ENCODE measurements at regions not wholly inside any gene's neighbourhood (a gene's known extent, or its start where the extent isn't known, plus 50 kb on each side); places are given as distances from the start of the nearest gene placed in this dataset.

DNA sequence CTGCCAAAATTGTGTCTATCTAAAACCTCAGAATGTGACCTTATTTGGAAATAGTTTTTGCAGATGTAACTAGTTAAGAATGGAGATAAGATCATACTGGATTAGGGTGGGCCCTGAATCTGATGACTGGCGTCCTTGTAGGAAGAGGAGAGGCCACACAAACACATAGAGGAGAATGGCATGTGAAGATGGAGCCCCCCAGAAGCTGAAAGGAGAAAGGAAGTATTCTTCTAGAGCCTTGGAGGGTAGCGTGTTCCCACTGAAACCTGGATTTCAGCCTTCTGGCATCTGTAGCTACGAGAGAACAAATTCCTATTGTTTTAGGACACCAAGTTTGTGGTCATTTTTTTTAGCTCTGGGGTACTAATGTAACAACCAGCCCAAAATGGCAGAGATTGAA lies 423.0 kb upstream of the TPM1 start:
- Mint-ChIP-seq H3K36me3 (no peaks in the 10 kb centered on the region), H3K4me1 (ENCODE audit: low read depth) (no peaks in the 10 kb centered on the region), H3K27me3 (no peaks in the 10 kb centered on the region)

DNA sequence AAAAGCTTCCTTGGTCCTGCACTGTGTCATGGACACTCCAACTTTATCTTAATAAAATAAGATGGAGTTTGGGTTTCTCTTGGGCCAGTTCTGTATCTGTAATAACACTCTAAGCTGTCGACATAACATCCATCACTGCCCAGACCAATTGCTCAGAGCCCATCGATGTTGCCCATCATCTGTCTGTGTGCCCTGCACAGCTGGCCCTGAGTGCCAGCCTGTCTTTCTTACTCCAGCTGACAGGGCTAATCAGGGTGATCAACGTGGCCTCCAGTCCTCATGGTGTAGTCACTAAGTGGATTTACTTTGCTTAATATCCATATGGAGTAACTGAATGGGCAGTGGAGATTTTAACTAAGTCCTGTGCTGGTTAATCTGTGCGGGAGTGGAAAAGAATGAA lies 419.8 kb upstream of the TPM1 start:
- Mint-ChIP-seq H3K9me3 (ENCODE audit: low read depth) (no peaks in the 10 kb centered on the region), H3K4me3 (no peak overlapping the region), H3K4me1 (ENCODE audit: low read depth) (peaks cover 4% of the 10 kb centered on the region), H3K36me3 (no peaks in the 10 kb centered on the region), H3K27me3 (no peaks in the 10 kb centered on the region), H3K27ac (no peak overlapping the region)

More for the DNA sequence above, 423.0 kb upstream of the TPM1 start:
- H3K27ac Mint-ChIP-seq = no peak overlapping the region
- H3K4me3 Mint-ChIP-seq = no peak overlapping the region
- no peaks in the 10 kb centered on the region for H3K9me3 Mint-ChIP-seq (ENCODE audit: low read depth)

DNA sequence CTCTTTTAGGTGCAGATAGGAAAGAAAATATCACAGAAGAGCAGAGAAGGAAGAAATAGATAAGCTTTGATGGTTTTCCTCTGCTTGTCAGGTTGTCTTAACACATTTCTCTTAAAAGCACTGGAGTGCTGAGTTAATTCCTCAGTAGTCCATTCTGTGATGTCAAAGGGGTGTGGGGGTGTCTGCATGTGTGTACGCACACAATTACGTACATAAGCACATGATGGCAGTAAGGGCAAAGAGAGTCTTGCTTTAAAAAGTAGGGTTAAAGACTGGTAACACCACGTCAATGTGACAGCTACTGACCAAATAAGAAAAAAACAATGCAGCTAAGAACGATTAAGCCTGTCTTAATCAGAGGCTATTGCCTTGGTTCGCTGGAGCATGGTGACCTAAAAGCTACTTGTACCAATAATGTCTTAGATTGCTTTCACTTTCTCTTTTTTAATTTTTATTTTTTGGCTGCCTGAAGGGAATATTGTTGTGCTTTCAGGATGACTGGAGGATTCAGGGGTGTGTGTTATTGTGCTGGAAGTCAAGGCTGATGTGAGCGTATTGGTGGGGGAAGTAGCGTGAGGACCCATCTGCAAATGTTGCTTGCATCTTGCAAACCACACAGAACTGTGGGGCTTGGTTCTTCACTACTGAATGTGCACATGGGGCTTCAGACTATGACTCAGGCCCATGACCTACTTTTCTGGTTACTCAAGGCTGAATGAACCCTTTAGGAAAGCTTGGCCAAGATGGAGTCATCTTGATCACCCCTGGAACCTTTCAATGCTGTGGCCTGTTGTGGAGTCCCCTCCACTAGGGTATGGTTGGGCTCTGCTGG lies 417.8 kb upstream of the TPM1 start:
- H3K27ac Mint-ChIP-seq = no peak overlapping the region
- H3K9me3 Mint-ChIP-seq (ENCODE audit: low read depth) = no peaks in the 10 kb centered on the region
- peaks cover 3% of the 10 kb centered on the region for H3K27me3 Mint-ChIP-seq
- H3K4me1 Mint-ChIP-seq (ENCODE audit: low read depth) = peaks cover 4% of the 10 kb centered on the region
- no peak overlapping the region for H3K4me3 Mint-ChIP-seq
- no peaks in the 10 kb centered on the region for H3K36me3 Mint-ChIP-seq

DNA sequence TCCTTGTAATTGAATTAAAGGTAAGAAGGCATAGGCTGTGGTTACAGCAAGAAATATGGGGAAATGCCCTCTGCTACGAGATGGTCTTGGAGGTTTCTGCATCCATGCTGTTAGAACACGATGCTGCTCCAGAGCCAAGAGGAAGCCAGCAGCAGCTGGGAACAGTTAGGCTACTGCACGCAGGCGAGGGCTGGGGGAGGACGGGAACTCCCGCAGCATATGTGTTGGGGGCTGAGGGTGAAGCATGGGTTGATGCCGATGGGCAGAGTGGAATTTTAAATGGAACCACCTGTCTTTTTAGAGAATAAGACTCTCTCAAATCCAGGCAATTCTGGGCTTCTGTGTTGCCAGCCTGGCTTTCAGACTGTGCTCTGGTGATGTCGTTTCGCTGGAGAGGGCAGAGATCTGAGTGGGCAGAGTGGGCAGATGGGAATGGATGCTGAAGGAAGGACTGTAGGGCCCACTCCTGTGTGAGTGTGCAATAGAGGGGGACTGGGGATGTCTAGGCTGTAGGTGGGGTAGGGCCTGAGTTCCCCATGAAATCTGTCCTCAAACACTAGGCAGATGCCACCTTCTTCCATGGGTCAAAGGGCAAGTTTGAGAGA lies 417.0 kb upstream of the TPM1 start:
- Mint-ChIP-seq H3K27me3 (peaks cover 4% of the 10 kb centered on the region), H3K9me3 (ENCODE audit: low read depth) (no peaks in the 10 kb centered on the region), H3K27ac (no peak overlapping the region), H3K36me3 (no peaks in the 10 kb centered on the region), H3K4me1 (ENCODE audit: low read depth) (peaks cover 4% of the 10 kb centered on the region), H3K4me3 (no peak overlapping the region)

DNA sequence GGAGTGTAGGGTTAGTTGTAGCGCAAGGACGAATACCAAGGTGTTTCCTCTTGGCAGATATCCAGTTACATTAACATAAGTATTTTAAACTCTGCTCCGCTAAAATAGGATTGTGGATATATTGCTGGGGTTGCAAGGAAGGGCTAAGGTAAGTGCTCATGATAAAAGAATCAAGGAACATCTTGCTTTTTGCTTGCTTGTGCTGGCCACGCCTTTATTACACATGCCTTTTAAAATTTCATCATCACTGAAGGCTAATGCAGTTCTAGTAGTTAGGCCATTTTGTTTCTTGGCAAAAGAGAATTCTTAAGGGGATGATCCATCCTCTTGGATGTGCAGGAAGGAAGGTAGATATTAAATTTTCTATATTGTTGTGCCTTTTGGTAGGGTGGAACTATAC lies 415.6 kb upstream of the TPM1 start:
- Mint-ChIP-seq H3K27ac (no peak overlapping the region), H3K27me3 (peaks cover 6% of the 10 kb centered on the region), H3K4me1 (ENCODE audit: low read depth) (peaks cover 4% of the 10 kb centered on the region), H3K4me3 (no peak overlapping the region), H3K9me3 (ENCODE audit: low read depth) (no peaks in the 10 kb centered on the region), H3K36me3 (no peaks in the 10 kb centered on the region)

DNA sequence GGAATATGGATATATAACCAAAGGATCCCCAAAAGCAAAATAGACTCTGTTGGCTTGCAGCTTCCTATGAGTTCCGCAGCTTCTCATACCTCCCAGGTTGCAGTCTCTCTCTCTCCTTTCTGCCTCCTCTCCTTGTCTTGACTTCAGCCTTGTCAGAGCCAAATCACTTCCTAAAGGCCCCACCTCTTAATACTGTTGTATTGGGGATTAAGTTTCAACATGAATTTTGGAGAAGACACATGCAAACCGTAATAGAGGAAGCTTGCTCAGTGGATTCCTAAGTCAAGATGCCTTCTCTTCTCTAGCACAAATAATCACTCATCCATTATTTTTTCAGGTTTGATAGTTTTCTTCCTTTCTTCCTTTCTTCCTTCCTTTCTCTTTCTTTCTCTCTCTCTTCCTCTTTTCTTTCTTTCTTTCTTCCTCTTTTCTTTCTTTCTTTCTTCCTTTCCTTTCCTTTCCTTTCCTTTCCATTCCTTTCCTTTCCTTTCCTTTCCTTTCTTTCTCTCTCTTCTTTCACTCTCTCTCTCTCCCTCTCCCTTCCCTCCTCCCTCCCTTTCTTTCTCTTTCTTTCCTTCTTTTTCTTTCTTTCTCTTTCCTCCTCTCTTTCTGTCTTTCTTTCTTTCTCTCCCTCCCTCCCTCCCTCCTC lies 411.3 kb upstream of the TPM1 start:
- Mint-ChIP-seq H3K27ac (no peak overlapping the region), H3K4me1 (ENCODE audit: low read depth) (no peaks in the 10 kb centered on the region), H3K27me3 (peaks cover 8% of the 10 kb centered on the region), H3K9me3 (ENCODE audit: low read depth) (no peaks in the 10 kb centered on the region), H3K4me3 (no peak overlapping the region), H3K36me3 (no peaks in the 10 kb centered on the region)

DNA sequence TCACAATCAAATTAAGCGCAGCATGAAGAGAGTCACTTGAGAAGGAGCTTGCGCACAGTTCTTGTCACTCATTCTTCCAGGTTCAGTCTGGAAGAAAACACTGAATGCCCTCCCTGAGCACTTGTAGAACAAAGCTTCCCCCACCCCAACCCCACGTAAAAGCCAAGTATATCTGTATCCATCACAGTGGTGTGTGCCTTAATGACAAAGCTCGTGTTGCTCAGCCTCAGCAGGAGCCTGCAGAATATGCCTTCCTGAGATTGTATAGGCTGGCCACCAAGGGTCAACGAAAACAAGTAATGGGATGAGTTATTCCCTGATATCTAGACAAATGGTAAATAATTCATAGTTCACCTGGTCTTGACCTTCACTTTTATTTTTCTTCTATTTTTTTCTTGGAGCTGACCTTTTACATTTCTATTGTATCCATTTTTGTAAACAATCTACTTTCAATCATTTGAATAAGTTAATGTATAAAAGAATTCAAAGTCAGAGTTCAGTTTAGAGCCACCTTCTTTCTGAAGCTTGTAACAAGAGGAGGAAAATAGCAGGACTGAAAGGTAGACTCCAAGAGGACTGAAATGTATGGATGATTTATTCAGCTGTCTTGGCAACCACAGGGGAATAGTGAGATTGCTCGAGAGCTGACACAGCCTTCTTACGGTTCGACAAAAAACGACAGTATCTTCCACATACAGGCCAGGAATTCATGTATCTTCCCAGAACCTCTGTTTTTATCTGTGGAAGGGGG lies 405.5 kb upstream of the TPM1 start:
- H3K4me3 Mint-ChIP-seq = no peak overlapping the region
- H3K36me3 Mint-ChIP-seq = no peaks in the 10 kb centered on the region
- peaks cover 6% of the 10 kb centered on the region for H3K27me3 Mint-ChIP-seq
- no peaks in the 10 kb centered on the region for H3K4me1 Mint-ChIP-seq (ENCODE audit: low read depth)
- no peak overlapping the region for H3K27ac Mint-ChIP-seq
- H3K9me3 Mint-ChIP-seq (ENCODE audit: low read depth) = no peaks in the 10 kb centered on the region

DNA sequence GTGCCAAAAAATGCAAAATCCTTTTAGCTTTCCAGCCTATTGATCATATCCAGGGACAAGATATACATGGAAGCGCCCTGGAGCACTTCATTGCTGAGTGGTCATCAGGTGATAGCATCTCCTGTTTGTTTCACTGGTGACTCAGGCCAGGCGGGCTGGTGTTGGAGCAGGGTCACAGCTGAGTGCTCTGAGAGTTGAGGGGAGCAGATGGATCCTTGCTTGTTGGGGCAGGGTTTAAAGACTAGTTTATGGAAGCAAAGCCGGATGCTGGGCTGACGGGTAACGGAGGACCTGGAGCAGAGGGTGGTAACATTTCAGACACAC lies 405.0 kb upstream of the TPM1 start:
- H3K4me1 Mint-ChIP-seq (ENCODE audit: low read depth) = no peaks in the 10 kb centered on the region
- no peaks in the 10 kb centered on the region for H3K36me3 Mint-ChIP-seq
- H3K27ac Mint-ChIP-seq = no peak overlapping the region
- no peaks in the 10 kb centered on the region for H3K9me3 Mint-ChIP-seq (ENCODE audit: low read depth)
- H3K4me3 Mint-ChIP-seq = no peak overlapping the region
- peaks cover 6% of the 10 kb centered on the region for H3K27me3 Mint-ChIP-seq

DNA sequence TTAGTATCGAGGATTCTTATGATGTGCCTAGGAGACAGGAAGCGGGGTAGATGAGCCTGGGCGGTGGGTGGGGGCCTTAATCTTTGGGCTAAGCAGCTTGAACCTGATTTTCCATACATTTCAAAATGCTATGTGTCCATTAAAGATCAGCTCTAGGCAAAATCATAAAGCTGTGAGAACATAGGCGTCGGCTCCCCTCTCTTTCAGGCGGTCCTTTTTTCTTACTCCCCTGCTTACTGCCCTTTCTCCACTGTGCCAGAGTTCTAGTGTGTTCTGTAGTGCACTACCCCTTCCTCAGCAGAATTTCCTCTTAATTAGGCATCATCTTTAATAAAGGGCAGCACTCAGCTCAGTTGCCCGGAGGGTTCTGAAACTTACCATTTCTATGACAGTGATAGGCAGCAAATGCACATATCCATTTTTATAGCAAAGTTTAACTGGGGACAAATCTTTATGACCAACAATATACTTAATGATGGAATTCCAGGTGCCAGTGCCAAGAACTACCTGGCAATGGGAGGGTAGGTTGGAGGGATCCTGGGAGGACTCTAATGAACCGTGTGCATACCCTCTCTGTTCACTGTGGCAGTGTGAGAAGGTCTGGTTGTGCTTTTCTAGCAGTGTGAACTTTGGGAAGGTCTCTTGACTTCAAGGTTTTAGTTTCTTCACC lies 404.5 kb upstream of the TPM1 start:
- H3K36me3 Mint-ChIP-seq = no peaks in the 10 kb centered on the region
- H3K9me3 Mint-ChIP-seq (ENCODE audit: low read depth) = no peaks in the 10 kb centered on the region
- no peaks in the 10 kb centered on the region for H3K4me1 Mint-ChIP-seq (ENCODE audit: low read depth)
- no peak overlapping the region for H3K27ac Mint-ChIP-seq
- H3K4me3 Mint-ChIP-seq = no peak overlapping the region
- peaks cover 6% of the 10 kb centered on the region for H3K27me3 Mint-ChIP-seq

DNA sequence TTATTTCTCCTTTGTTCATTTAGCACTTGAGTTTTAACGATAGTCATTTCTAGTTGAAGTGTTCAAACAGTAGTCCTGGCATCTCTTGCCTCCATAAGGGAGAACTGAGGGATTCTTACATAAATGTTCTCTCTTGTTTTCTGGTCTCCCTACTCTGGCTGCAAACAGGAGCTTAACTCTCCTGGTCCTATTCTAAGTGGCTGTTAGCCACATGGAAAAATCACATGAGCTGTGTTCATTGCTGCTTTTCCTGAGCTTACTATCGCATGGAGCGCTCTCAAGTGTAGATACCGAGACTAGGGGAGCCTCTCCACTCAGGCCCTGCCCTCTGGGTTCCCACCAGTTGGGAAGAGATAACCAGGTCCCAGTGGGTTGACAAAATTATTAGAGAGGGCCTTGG lies 403.1 kb upstream of the TPM1 start:
- Mint-ChIP-seq H3K36me3 (no peaks in the 10 kb centered on the region), H3K27me3 (peaks cover 6% of the 10 kb centered on the region), H3K9me3 (ENCODE audit: low read depth) (no peaks in the 10 kb centered on the region), H3K27ac (no peak overlapping the region), H3K4me3 (no peak overlapping the region), H3K4me1 (ENCODE audit: low read depth) (no peaks in the 10 kb centered on the region)

DNA sequence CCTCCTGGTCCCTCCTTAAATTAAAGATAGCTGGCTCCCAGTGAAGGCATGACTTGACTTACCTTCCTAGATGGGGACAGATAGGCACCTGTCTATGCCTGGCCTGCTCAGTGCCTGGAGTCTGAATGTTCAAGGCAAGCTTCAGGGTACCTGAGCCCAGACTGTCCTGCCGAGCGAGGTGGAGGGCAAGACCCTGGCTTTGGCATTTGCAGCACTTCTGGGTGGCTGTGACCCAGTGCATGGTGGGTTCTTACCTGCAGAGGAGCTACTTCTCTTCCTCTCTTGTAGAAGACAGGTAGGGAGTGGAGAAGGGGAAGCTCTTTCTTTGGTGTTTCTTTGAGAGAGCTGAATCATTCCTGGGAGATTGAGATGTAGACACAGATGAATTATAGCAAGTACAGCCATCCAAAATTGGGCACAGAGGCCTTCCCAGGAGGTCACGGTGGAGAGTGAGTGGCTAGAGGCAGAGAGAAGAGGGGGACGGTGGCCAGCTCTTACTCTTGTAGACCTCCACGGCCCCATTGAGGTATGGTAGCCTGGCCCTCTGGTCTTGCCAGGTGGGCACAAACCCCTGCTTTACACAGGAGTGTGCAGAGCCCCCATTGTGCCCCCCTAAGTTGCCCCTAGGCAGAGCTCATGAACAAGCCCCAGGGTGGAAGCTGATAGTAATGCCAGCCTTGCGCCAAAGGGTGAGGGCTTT lies 402.5 kb upstream of the TPM1 start:
- no peaks in the 10 kb centered on the region for H3K36me3 Mint-ChIP-seq
- H3K27ac Mint-ChIP-seq = no peak overlapping the region
- no peak overlapping the region for H3K4me3 Mint-ChIP-seq
- H3K9me3 Mint-ChIP-seq (ENCODE audit: low read depth) = no peaks in the 10 kb centered on the region
- no peaks in the 10 kb centered on the region for H3K4me1 Mint-ChIP-seq (ENCODE audit: low read depth)
- peaks cover 6% of the 10 kb centered on the region for H3K27me3 Mint-ChIP-seq

DNA sequence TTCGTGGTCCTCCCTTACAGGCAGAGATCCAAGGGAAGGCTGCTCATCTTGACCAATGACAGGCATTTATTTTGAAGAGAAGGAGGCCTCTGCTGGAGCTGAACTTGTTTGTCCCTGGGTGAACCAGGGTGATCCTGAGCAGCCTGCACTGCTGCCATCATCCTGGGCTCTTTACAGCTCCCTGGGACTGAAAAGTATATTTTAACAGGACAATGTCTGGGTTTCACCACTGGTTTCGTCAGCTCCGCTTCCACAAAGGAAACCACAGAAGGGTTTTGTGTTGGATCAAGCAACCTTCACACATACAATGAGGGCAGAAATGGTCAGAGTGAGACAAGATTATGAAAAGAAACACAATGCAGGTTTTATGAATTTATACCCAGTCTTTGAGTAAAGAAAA lies 400.7 kb upstream of the TPM1 start:
- Mint-ChIP-seq H3K36me3 (no peaks in the 10 kb centered on the region), H3K4me1 (ENCODE audit: low read depth) (no peaks in the 10 kb centered on the region), H3K9me3 (ENCODE audit: low read depth) (no peaks in the 10 kb centered on the region), H3K27ac (no peak overlapping the region), H3K27me3 (peaks cover 3% of the 10 kb centered on the region), H3K4me3 (no peak overlapping the region)

DNA sequence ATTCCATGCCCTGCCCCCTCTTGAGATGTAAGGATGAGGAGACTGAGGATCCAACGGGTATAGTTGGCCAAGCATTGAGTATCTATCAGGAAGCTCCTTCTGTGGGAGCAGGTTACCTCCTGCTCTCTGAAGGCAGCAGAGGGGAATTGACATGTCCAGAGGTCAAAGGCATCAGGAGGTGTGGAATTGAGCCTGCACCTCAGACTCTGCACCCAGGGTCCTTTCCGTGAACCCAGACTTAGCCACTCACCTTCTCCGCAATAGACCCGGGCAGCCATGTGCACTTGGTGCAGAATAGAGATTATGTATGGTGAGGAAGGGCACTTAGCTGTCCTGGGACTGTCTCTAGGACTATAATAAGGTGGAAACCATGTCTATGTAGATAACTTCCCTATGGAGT lies 399.0 kb upstream of the TPM1 start:
- Mint-ChIP-seq H3K4me3 (no peak overlapping the region), H3K9me3 (ENCODE audit: low read depth) (no peaks in the 10 kb centered on the region), H3K27me3 (peaks cover 2% of the 10 kb centered on the region), H3K4me1 (ENCODE audit: low read depth) (no peaks in the 10 kb centered on the region), H3K36me3 (peaks cover 3% of the 10 kb centered on the region), H3K27ac (no peak overlapping the region)

DNA sequence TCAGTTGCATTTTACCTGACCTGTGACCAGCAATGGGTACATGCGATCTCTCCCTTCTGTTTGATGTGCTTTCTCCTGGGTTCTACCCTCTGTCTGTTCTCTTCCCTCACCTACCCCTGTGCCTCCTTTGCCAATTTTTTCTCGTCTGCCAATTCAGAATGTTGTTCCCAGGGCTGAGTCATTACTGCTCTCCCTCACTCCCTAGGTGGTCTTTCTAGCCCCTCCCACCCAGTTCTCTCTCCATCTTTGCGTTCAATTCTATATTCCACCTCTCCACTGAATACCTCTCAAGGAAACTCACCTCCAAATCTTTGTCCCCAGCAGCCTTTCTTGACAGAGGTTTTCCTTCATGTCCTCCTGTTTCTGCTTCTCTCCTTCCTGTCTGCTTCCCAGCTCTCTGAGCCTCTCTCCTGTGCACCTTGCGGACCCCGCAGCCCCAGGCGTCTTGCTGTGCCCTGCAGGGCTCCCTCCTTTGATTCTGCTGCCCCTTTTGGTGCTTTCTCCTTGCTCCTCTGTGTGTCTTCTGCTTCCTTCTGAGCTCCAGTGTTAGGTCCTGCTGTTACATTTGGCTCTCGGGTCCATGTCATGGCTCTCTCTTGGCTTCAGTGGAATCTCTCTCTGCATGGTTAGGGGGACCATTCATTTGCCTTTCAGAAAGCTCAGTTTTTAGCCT lies 398.2 kb upstream of the TPM1 start:
- no peaks in the 10 kb centered on the region for H3K4me1 Mint-ChIP-seq (ENCODE audit: low read depth)
- no peak overlapping the region for H3K27ac Mint-ChIP-seq
- H3K4me3 Mint-ChIP-seq = no peak overlapping the region
- H3K9me3 Mint-ChIP-seq (ENCODE audit: low read depth) = no peaks in the 10 kb centered on the region
- H3K27me3 Mint-ChIP-seq = peaks cover 2% of the 10 kb centered on the region
- peaks cover 3% of the 10 kb centered on the region for H3K36me3 Mint-ChIP-seq

Data from activated naive CD8-positive, alpha-beta T cell (primary cell).